HG02981 (cell line): ENCODE measurements at regions not wholly inside any gene's neighbourhood (a gene's known extent, or its start where the extent isn't known, plus 50 kb on each side); places are given as distances from the start of the nearest gene placed in this dataset.

Source experiments
- ATAC-seq: cut with Tn5 transposase; IDR thresholded peaks from one replicate; pipeline ENCODE4 v1.9.1; 2021; ENCODE audit warnings: mild to moderate bottlenecking, moderate library complexity; ENCODE audit not compliant: unreplicated experiment

GRCh38 chr2:217484046-217484445 lies 518.7 kb downstream of the TNS1 start:
- no peak for ATAC-seq

GRCh38 chr2:217482056-217482710 lies 520.6 kb downstream of the TNS1 start:
- ATAC-seq, result no peak

GRCh38 chr2:217481577-217481976 lies 521.2 kb downstream of the TNS1 start:
- no peak for ATAC-seq

- no peak for ATAC-seq
Observed at GRCh38 chr2:217479566-217479965, 523.2 kb downstream of the TNS1 start.

GRCh38 chr2:217478831-217479455 lies 523.9 kb downstream of the TNS1 start:
- ATAC-seq, result no peak

- ATAC-seq, result no peak
Observed at GRCh38 chr2:217477583-217477982, 525.2 kb downstream of the TNS1 start.

- ATAC-seq, result no peak
Observed at GRCh38 chr2:217475791-217476190, 527.0 kb downstream of the TNS1 start.

GRCh38 chr2:217475101-217475500 lies 527.7 kb downstream of the TNS1 start:
- no peak for ATAC-seq

- ATAC-seq, result no peak
Observed at GRCh38 chr2:217471319-217471718, 531.5 kb downstream of the TNS1 start.

- no peak for ATAC-seq
Observed at GRCh38 chr2:217469203-217469810, 533.5 kb downstream of the TNS1 start.

GRCh38 chr2:217468042-217468830 lies 534.6 kb downstream of the TNS1 start:
- no peak for ATAC-seq

- ATAC-seq, result no peak
Observed at GRCh38 chr2:217467331-217467730, 535.5 kb downstream of the TNS1 start.

GRCh38 chr2:217466805-217467204 lies 536.0 kb downstream of the TNS1 start:
- no peak for ATAC-seq

- ATAC-seq, result no peak
Observed at GRCh38 chr2:217466104-217466503, 536.7 kb downstream of the TNS1 start.

GRCh38 chr2:217465100-217465499 lies 537.7 kb downstream of the TNS1 start:
- no peak for ATAC-seq

GRCh38 chr2:217463402-217464075 lies 539.3 kb downstream of the TNS1 start:
- no peak for ATAC-seq

GRCh38 chr2:217462121-217462520 lies 540.7 kb downstream of the TNS1 start:
- no peak for ATAC-seq

- no peak for ATAC-seq
Observed at GRCh38 chr2:217461674-217462073, 541.1 kb downstream of the TNS1 start.

GRCh38 chr2:217459680-217460405 lies 543.0 kb downstream of the TNS1 start:
- no peak for ATAC-seq

GRCh38 chr2:217459016-217459415 lies 543.8 kb downstream of the TNS1 start:
- ATAC-seq, result no peak
